ENCODE measurements at regions not wholly inside any gene's neighbourhood (a gene's known extent, or its start where the extent isn't known, plus 50 kb on each side); places are given as distances from the start of the nearest gene placed in this dataset.

DNA sequence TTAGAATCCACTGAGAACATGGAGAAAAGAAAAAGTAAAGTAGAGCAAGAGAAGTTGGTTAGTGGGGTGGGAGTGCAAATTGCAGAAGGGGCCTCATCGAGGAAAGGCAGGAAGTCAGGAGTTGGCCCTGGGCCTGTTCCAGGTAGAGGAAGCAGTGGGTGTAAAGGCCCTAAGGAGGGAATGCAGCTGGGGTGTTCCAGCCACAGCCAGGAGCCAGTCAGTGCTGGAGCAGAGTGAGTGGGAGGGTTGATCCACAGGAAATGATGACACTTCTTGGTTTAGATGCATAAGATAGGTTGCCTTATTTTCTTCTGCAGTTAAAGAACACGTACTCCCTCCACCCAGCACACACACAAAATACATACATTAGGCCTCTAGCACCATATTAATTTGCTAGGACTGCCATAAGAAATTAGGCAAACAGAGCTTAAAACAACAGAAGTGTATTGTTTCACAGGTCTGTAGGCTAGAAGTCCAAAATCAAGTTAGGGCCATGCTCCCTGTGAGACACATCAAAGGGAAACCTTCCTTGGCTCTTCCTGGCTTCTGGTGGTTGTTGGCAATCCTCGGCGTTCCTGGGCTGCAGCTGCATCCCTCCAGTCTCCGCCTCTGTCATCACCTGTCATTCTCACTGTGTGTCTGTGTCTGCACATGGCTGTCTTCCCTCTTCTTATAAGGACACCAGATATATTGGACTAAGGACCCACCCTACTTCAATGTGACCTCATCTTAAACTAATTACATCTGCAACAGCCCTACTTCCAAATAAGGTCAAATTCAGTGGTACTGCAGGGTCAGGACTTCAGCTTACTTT, 205.9 kb downstream of the AASDH start:
- Histone ChIP-seq H3K27ac (ENCODE audit: low read length) (no peak overlapping the region), H3K4me3 (ENCODE audit: low read length) (no peak overlapping the region), H3K9me3 (ENCODE audit: control insufficient read depth, low read depth, low read length) (no peaks in the 10 kb centered on the region), H3K27me3 (ENCODE audit: control insufficient read depth, insufficient read depth, low read length) (no peaks in the 10 kb centered on the region), H3K36me3 (ENCODE audit: control insufficient read depth, low read depth, low read length) (no peaks in the 10 kb centered on the region), H3K4me1 (ENCODE audit: control insufficient read depth, low read depth, low read length) (no peaks in the 10 kb centered on the region), H3K9ac (ENCODE audit: low read length) (no peak overlapping the region)

DNA sequence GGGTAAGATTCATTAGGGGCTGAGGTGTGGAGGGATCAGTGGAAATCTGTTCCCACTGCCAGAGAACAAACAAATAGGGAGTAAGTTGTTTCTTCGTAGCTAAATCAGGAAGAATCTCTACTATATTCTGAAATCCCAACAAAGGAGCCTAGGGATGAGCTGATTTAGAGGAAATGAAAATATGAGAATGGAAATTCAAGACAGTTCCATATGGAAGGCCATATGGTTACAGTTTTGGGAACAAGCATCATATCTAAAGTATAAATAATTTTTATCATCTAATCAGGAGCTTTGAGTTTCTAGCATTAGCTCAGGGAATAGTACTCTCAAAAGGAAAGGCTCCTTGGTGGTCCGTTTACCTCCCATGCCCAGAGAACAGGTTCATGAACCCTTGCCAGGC, 218.2 kb downstream of the AASDH start:
- Histone ChIP-seq H3K27ac (ENCODE audit: low read length) (no peak overlapping the region), H3K36me3 (ENCODE audit: control insufficient read depth, low read depth, low read length) (no peaks in the 10 kb centered on the region), H3K4me1 (ENCODE audit: control insufficient read depth, low read depth, low read length) (no peaks in the 10 kb centered on the region), H3K9ac (ENCODE audit: low read length) (no peak overlapping the region), H3K4me3 (ENCODE audit: low read length) (no peak overlapping the region), H3K27me3 (ENCODE audit: control insufficient read depth, insufficient read depth, low read length) (no peaks in the 10 kb centered on the region), H3K9me3 (ENCODE audit: control insufficient read depth, low read depth, low read length) (no peaks in the 10 kb centered on the region)

DNA sequence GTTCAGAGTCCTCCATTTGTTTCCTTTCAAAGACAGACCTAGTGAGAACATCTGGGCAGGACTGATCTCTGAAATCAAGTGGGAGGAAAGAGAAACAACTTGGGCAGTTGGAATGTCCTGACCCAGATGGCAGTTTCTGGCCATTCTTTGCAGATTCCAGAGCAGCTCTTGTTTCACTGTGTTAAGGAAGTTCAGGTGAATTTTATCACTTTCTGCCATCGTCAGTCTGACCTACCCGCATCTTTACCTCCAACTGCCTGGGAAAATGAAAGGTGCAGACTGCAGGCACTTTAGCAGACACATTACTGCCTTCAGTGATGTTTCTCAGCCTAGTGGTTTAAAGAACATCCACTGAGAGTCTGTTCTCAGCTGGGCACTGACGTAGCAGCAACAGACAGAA, 216.2 kb downstream of the CEP135 start:
- Histone ChIP-seq H3K9ac (ENCODE audit: low read length) (no peak overlapping the region), H3K9me3 (ENCODE audit: control insufficient read depth, low read depth, low read length) (no peaks in the 10 kb centered on the region), H3K36me3 (ENCODE audit: control insufficient read depth, low read depth, low read length) (no peaks in the 10 kb centered on the region), H3K27ac (ENCODE audit: low read length) (no peak overlapping the region), H3K4me1 (ENCODE audit: control insufficient read depth, low read depth, low read length) (no peaks in the 10 kb centered on the region), H3K4me3 (ENCODE audit: low read length) (no peak overlapping the region), H3K27me3 (ENCODE audit: control insufficient read depth, insufficient read depth, low read length) (no peaks in the 10 kb centered on the region)

DNA sequence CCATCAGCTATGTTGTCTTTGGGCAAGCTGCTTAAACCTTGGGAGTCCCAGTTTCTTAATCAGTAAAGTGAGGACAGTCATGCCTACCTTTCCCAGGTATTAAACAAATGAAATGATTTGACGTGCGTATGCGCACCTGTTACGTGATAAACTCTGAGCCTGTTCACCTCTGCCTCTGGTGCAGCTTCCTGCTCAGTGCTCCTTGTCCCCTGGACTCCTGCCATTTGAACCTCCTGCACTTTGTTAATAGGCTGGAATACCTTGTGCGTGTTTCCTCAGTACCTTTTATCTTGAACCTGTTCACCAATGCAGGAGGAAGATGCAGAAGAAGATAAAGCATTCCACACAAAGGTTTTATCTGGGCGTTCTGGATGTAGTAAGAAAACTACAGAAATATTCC, 211.9 kb downstream of the CEP135 start:
- Histone ChIP-seq H3K4me3 (ENCODE audit: low read length) (no peak overlapping the region), H3K27ac (ENCODE audit: low read length) (no peak overlapping the region), H3K4me1 (ENCODE audit: control insufficient read depth, low read depth, low read length) (no peaks in the 10 kb centered on the region), H3K9ac (ENCODE audit: low read length) (no peak overlapping the region), H3K9me3 (ENCODE audit: control insufficient read depth, low read depth, low read length) (no peaks in the 10 kb centered on the region), H3K27me3 (ENCODE audit: control insufficient read depth, insufficient read depth, low read length) (no peaks in the 10 kb centered on the region), H3K36me3 (ENCODE audit: control insufficient read depth, low read depth, low read length) (no peaks in the 10 kb centered on the region)

DNA sequence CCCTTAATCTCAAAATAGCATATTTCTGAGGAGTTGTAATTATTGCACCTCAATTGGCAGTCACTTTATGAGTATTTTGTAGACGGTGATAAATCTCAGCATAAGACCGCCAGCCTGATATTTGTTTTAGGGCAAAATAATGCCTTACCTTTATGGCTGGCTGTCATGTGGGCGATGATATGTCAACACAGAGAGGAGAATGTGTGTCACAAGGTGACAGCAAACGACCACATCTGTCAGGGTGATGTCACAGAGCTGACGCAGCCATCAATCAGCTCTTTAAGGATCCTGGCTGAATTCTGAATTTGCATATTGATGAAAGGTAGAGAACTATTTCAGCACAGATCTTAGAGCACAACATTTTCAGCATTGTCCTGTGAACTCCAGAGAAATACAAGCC, 209.7 kb downstream of the CEP135 start:
- H3K9ac ChIP-seq (ENCODE audit: low read length) = no peak overlapping the region
- H3K4me1 ChIP-seq (ENCODE audit: control insufficient read depth, low read depth, low read length) = no peaks in the 10 kb centered on the region
- no peaks in the 10 kb centered on the region for H3K9me3 ChIP-seq (ENCODE audit: control insufficient read depth, low read depth, low read length)
- H3K27ac ChIP-seq (ENCODE audit: low read length) = no peak overlapping the region
- no peak overlapping the region for H3K4me3 ChIP-seq (ENCODE audit: low read length)
- no peaks in the 10 kb centered on the region for H3K27me3 ChIP-seq (ENCODE audit: control insufficient read depth, insufficient read depth, low read length)
- no peaks in the 10 kb centered on the region for H3K36me3 ChIP-seq (ENCODE audit: control insufficient read depth, low read depth, low read length)

DNA sequence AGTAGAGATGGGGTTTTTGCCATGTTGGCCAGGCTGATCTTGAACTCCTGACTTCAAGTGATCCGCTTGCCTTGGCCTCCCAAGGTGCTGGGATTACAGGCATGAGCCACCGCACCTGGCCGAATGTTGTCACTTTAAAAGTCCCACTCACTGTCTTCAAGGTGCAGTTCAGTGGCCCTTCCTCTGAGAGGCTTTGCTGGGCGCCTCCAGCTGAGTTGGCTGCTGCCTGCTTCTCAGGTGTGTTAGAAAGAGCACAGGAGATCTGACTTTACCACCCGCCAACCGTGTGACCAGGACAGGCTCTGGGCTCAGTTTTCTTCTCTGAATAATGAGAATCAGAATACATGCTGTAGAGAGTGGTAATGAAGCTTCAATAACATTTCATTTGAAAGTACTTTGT, 207.4 kb downstream of the CEP135 start:
- Histone ChIP-seq H3K36me3 (ENCODE audit: control insufficient read depth, low read depth, low read length) (no peaks in the 10 kb centered on the region), H3K4me3 (ENCODE audit: low read length) (no peak overlapping the region), H3K27me3 (ENCODE audit: control insufficient read depth, insufficient read depth, low read length) (no peaks in the 10 kb centered on the region), H3K4me1 (ENCODE audit: control insufficient read depth, low read depth, low read length) (no peaks in the 10 kb centered on the region), H3K9me3 (ENCODE audit: control insufficient read depth, low read depth, low read length) (no peaks in the 10 kb centered on the region), H3K9ac (ENCODE audit: low read length) (no peak overlapping the region), H3K27ac (ENCODE audit: low read length) (no peak overlapping the region)

DNA sequence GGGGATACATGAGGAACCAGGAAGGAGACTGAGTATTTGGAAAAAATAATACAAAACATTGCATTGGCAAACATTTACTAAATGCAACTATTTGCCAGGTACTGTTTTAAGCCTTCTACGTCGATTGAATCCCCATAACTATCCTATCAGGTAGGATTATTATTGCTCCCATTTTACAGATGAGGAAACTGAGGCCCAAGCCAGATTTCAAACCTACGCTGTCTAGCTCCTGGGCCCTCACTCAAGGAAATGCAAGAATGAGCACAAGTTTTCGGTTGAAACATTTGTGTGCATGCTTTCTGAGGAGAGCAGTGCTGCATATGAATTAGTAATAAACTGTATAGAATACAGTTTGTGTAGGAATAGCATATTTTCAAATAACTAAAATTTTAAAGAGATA, 206.7 kb downstream of the CEP135 start:
- Histone ChIP-seq H3K9me3 (ENCODE audit: control insufficient read depth, low read depth, low read length) (no peaks in the 10 kb centered on the region), H3K27ac (ENCODE audit: low read length) (no peak overlapping the region), H3K4me1 (ENCODE audit: control insufficient read depth, low read depth, low read length) (no peaks in the 10 kb centered on the region), H3K27me3 (ENCODE audit: control insufficient read depth, insufficient read depth, low read length) (no peaks in the 10 kb centered on the region), H3K9ac (ENCODE audit: low read length) (no peak overlapping the region), H3K36me3 (ENCODE audit: control insufficient read depth, low read depth, low read length) (no peaks in the 10 kb centered on the region), H3K4me3 (ENCODE audit: low read length) (no peak overlapping the region)

DNA sequence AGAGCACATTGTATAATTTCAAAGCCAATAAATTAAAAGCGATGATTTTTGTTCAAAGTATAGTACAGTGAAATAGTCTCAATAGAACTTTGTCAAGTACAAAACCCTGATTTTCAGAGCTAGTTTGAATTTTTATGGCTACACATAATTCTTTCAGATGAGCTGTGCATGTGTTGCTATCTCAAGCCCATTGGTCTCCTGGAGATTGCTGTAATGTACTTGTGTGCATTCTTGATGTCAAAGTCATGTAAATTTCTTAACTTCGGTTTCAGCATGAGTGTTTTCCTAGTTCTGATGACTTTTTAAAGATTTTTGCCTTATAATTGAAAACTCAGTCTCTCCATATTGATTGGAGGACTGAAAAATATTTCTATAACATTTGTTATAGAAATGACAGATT, 200.8 kb downstream of the CEP135 start:
- Histone ChIP-seq H3K4me3 (ENCODE audit: low read length) (no peak overlapping the region), H3K9ac (ENCODE audit: low read length) (no peak overlapping the region), H3K27ac (ENCODE audit: low read length) (no peak overlapping the region), H3K27me3 (ENCODE audit: control insufficient read depth, insufficient read depth, low read length) (no peaks in the 10 kb centered on the region), H3K36me3 (ENCODE audit: control insufficient read depth, low read depth, low read length) (no peaks in the 10 kb centered on the region), H3K9me3 (ENCODE audit: control insufficient read depth, low read depth, low read length) (no peaks in the 10 kb centered on the region), H3K4me1 (ENCODE audit: control insufficient read depth, low read depth, low read length) (peaks cover 10% of the 10 kb centered on the region)

DNA sequence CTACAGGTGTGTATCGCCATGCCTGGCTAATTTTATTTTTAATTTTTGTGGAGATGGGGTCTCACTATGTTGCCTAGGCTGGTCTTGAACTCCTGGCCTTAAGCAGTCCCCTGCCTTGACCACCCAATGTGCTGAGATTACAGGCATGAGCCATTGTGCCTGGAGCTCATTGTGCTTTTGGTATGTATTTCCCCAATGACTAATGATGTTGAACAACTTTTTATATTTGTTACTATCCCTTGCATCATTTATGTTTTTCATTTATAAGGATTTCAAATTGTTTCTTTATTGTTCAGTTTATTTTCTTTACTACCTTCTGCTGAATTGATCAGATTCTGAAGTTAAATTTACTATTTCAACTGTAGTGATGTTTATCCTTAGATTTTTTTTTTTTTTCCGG, 199.7 kb downstream of the CEP135 start:
- no peak overlapping the region for H3K9ac ChIP-seq (ENCODE audit: low read length)
- no peak overlapping the region for H3K4me3 ChIP-seq (ENCODE audit: low read length)
- H3K4me1 ChIP-seq (ENCODE audit: control insufficient read depth, low read depth, low read length) = peaks cover 10% of the 10 kb centered on the region
- H3K36me3 ChIP-seq (ENCODE audit: control insufficient read depth, low read depth, low read length) = no peaks in the 10 kb centered on the region
- no peak overlapping the region for H3K27ac ChIP-seq (ENCODE audit: low read length)
- no peaks in the 10 kb centered on the region for H3K27me3 ChIP-seq (ENCODE audit: control insufficient read depth, insufficient read depth, low read length)
- no peaks in the 10 kb centered on the region for H3K9me3 ChIP-seq (ENCODE audit: control insufficient read depth, low read depth, low read length)

DNA sequence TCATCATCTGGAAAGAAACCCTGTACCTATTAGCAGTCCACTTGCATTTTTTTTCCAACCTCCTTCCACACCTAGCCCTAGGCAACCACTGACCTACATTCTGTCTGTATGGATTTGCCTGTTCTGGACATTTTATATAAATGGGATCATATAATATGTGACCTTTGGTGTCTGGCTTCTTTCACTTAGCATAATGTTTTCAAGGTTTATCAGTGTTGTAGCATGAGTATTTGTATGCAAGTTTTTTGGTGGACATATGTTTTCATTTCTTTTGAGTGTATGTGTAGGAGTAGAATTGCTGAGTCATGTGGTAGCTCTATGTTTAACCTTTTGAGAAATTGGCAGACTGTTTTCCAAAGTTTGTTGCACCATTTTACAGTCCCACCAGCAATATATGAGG, 198.6 kb downstream of the CEP135 start:
- Histone ChIP-seq H3K4me3 (ENCODE audit: low read length) (no peak overlapping the region), H3K27me3 (ENCODE audit: control insufficient read depth, insufficient read depth, low read length) (no peaks in the 10 kb centered on the region), H3K4me1 (ENCODE audit: control insufficient read depth, low read depth, low read length) (peaks cover 10% of the 10 kb centered on the region), H3K9me3 (ENCODE audit: control insufficient read depth, low read depth, low read length) (no peaks in the 10 kb centered on the region), H3K9ac (ENCODE audit: low read length) (no peak overlapping the region), H3K36me3 (ENCODE audit: control insufficient read depth, low read depth, low read length) (no peaks in the 10 kb centered on the region), H3K27ac (ENCODE audit: low read length) (no peak overlapping the region)

DNA sequence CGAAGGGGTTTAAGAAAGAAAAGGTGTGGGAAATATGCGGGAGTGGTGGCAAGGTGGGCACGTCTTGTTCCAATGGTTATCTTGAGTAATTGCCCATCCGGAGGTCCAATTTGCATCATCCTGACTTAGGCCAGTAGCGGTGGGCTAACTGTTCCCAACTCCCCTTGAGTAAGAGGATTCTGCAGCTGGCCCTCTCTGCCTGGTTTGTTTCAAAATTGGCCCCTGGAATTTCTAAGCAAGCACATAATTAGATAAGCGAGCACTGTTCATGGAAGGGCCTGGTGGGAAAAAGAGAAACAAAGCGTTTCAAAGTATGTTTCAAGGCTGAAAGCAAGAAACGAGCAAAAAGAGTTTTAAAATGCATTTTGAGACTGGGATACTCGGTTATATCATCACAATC, 198.2 kb downstream of the CEP135 start:
- Histone ChIP-seq H3K4me1 (ENCODE audit: control insufficient read depth, low read depth, low read length) (peaks cover 10% of the 10 kb centered on the region), H3K27me3 (ENCODE audit: control insufficient read depth, insufficient read depth, low read length) (no peaks in the 10 kb centered on the region), H3K9ac (ENCODE audit: low read length) (no peak overlapping the region), H3K27ac (ENCODE audit: low read length) (no peak overlapping the region), H3K36me3 (ENCODE audit: control insufficient read depth, low read depth, low read length) (no peaks in the 10 kb centered on the region), H3K4me3 (ENCODE audit: low read length) (no peak overlapping the region), H3K9me3 (ENCODE audit: control insufficient read depth, low read depth, low read length) (no peaks in the 10 kb centered on the region)

DNA sequence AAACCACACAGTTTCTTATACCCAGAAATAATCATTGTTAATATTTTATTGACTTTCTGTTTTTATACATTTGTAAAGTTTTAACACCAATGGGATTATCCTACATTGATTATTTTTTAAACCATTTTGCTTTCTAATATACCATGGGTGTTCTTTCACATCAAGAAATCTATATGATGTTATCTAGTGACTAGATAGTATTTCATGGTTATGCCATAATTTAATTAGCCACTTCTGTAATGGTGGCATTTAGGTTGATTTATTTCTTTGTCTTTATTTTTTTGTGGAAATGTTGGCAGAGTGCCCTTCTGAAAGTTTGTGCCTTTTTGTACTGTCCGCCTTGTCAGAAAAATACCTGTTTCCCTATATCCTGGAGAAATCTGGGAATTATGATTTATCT, 193.3 kb downstream of the CEP135 start:
- H3K27me3 ChIP-seq (ENCODE audit: control insufficient read depth, insufficient read depth, low read length) = no peaks in the 10 kb centered on the region
- H3K9ac ChIP-seq (ENCODE audit: low read length) = no peak overlapping the region
- no peak overlapping the region for H3K27ac ChIP-seq (ENCODE audit: low read length)
- no peaks in the 10 kb centered on the region for H3K36me3 ChIP-seq (ENCODE audit: control insufficient read depth, low read depth, low read length)
- H3K4me1 ChIP-seq (ENCODE audit: control insufficient read depth, low read depth, low read length) = peaks cover 4% of the 10 kb centered on the region
- H3K9me3 ChIP-seq (ENCODE audit: control insufficient read depth, low read depth, low read length) = no peaks in the 10 kb centered on the region
- no peak overlapping the region for H3K4me3 ChIP-seq (ENCODE audit: low read length)
